GM23338 (cell line): ENCODE measurements at regions not wholly inside any gene's neighbourhood (a gene's known extent, or its start where the extent isn't known, plus 50 kb on each side); places are given as distances from the start of the nearest gene placed in this dataset.

Experiments
- CREB1 ChIP-seq: fragments of 250-450 bp; sonication (Bioruptor Pico); IDR thresholded peaks from 2 replicates; pipeline ENCODE4 v1.5.0; 2020; ENCODE audit warnings: low read depth, mild to moderate bottlenecking, moderate library complexity
- CTCF ChIP-seq, 2 experiments: fragments of 200-600 bp in 1 of 2; sonication (generic) in 1 of 2; conservative IDR thresholded peaks; 2 replicates each; pipeline versions ENCODE4 v1.5.1 to v1.6.1; 2016 to 2017; ENCODE audit warnings: antibody characterized with exemption in 2 of 2, low read depth in 2 of 2, mild to moderate bottlenecking in 2 of 2, moderate library complexity in 1 of 2
- ETS1 ChIP-seq: IDR thresholded peaks from 2 replicates; pipeline ENCODE4 v1.6.1; 2016; ENCODE audit warnings: antibody characterized with exemption
- EZH2 ChIP-seq: fragments of 200-600 bp; sonication (generic); IDR thresholded peaks from one replicate; pipeline ENCODE4 v1.8.0; 2017; ENCODE audit warnings: antibody characterized with exemption, mild to moderate bottlenecking, low read depth; ENCODE audit not compliant: unreplicated experiment
- EZH2phosphoT487 ChIP-seq: fragments of 200-600 bp; sonication (generic); IDR thresholded peaks from one replicate; pipeline ENCODE4 v1.8.1; 2018; ENCODE audit warnings: antibody characterized with exemption; ENCODE audit not compliant: unreplicated experiment
- JUNB ChIP-seq: IDR thresholded peaks from one replicate; pipeline ENCODE4 v1.6.1; 2016; ENCODE audit warnings: antibody characterized with exemption; ENCODE audit not compliant: unreplicated experiment
- NANOG ChIP-seq: IDR thresholded peaks from 2 replicates; pipeline ENCODE4 v1.6.1; 2016; ENCODE audit warnings: antibody characterized with exemption, borderline replicate concordance
- POLR2AphosphoS5 ChIP-seq: IDR thresholded peaks from 2 replicates; pipeline ENCODE4 v1.6.1; 2016; ENCODE audit warnings: antibody characterized with exemption, low read depth
- REST ChIP-seq: IDR thresholded peaks from one replicate; pipeline ENCODE4 v1.6.1; 2018; ENCODE audit warnings: antibody characterized with exemption; ENCODE audit not compliant: unreplicated experiment
- STAT1 ChIP-seq: IDR thresholded peaks from one replicate; pipeline ENCODE4 v1.6.1; 2016; ENCODE audit warnings: antibody characterized with exemption; ENCODE audit not compliant: unreplicated experiment

GRCh38 chr20:40963505-40963845, 65.1 kb upstream of the TOP1 start:
- TF ChIP-seq CTCF (conservative IDR thresholded peaks at IDR 0.05; ENCODE audit: low read depth in 2 of 2) (no peak), POLR2AphosphoS5 (no peak), JUNB (no peak), REST (no peak), EZH2phosphoT487 (no peak), ETS1 (no peak), EZH2 (no peak), NANOG (no peak), CREB1 (no peak), STAT1 (no peak)
